GM18499 (cell line): ENCODE measurements at regions not wholly inside any gene's neighbourhood (a gene's known extent, or its start where the extent isn't known, plus 50 kb on each side); places are given as distances from the start of the nearest gene placed in this dataset.
"Not testable (repeated sequence)": the region's sequence is repeated elsewhere in the genome, so short reads cannot be mapped to it uniquely, and the experiment has no call there.

Experiments used
- ATAC-seq: cut with Tn5 transposase; IDR thresholded peaks from one replicate; pipeline ENCODE4 v1.9.1; 2021; ENCODE audit warnings: moderate number of reproducible peaks; ENCODE audit not compliant: insufficient read depth, unreplicated experiment

DNA sequence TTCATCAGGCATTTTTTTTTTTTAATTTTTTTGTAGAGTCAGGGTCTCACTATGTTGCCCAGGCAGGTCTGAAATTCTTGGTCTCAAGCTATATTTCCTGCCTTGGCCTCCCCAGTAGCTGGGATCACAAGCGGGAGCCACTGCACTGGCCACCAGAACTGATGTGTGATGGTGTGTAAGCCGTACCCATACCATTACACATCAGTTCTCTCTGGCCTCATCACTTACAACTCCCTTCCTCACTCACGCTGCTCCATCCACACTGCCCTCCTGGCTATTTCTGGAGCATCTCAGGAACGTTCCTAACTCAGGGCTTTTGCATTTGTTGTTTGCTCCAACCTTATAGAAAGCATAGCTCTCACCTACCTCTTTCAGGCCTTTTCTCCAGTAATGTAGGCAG lies 834.5 kb upstream of the ID2 start:
- ATAC-seq, result no peak

DNA sequence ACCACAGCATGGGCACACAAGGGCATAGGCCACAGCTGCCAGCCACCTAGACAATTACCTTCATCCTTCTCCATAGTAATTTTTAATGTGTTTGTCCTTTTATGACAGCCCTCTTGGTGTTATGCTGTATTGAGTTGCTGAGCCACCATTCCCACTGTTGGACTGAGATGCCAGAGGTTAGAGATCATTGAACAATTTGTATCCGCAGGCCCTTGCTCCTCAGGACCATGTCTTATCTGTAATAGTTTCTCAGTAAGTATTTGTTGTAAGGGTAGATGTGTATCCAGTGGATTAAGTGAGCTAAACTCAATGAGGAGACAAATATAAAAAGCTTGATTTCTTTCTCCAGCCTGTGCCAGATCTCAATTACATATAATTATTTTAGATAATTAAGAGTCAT lies 832.8 kb upstream of the ID2 start:
- no peak for ATAC-seq

DNA sequence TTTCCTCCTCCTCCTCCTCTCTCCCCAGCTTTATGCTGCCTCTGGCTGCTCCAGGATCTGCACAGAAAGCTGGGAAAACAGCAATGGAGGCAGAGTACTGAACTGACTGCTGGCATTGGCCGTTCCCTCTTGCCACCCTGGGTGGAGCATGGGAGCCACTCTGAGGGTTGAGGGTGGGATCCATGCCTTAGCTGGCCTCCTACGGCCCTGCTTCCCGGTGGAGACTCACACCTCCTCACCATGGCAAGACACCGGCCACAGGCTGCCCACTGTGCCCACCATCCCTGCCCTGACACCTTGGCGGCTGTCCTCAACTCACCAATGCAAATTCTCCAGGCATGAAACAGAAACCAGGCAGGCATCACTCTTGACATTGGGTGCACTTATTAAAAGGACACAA lies 832.3 kb upstream of the ID2 start:
- no peak for ATAC-seq

DNA sequence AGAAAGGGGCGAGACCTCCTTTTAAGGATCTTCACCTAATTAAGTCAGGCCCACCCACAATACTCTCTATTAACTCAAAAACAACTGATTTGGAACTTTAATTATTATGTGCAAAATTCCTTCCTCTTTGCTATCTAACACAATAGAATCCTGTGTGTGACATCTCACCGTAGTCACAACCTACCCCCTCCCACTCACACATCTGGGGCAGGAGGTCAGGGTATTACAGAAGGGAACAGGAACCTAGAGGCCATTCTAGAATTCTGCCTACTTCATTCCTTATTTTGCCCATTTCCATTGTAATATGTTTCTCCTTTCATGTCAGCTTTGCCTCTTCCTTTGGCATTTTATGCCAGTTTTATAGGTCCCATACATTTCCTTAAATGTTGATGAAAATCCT lies 829.3 kb upstream of the ID2 start:
- ATAC-seq, result no peak

DNA sequence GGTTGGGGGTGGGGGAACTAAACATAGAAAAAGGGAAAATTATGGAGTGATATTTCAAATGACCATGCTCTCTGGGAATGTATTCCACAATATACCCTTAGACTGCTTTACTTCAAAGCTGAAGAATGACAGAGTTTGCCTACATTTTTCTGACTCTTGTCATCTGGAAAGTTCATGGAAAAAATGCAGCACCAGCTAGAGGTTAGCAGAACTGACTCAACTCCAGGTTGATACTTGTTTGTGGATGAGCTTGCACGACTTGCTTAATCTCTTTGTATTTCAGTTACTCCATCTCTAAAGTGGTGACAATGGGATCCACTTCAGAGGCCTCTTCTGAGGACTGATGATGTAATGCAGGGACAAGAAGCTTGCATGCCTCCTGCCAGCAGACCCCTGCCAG lies 824.0 kb upstream of the ID2 start:
- no peak for ATAC-seq

DNA sequence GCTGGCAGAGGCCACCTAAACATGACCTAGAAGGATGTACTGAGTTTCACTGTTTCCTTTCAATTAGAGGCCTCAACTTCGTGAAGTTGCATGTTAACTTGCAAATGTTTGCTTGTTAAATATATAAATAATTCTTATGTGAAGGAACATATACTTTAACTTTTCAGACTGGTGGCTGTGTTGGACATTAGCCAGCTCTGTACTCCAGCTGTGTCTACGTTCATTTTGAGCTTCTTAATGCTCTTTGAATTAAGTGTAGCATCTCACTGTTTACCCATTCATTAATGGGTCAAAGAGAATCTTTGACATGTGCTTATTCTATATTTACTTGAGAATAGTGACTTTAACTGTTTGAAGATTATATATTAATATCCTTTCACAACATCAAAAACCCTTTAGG lies 823.2 kb upstream of the ID2 start:
- ATAC-seq, result no peak

DNA sequence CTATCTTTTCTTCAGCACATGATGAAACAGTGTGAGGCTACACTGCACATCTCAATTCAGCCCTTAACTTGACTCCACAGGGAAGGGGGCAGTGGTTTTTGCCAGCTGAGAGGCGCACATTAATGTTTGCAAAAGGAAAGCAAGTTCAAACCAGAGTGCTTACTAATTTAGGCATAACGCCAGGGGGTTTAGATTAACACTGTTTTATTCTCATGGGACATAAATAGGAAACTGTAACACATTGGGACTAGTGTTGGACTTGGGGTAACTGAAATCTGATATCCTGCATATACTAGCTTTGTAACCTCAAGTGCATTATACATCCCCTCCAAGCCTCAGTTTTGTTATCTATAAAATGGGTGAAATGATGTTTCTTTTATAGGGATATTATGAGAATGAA lies 821.2 kb upstream of the ID2 start:
- no peak for ATAC-seq

DNA sequence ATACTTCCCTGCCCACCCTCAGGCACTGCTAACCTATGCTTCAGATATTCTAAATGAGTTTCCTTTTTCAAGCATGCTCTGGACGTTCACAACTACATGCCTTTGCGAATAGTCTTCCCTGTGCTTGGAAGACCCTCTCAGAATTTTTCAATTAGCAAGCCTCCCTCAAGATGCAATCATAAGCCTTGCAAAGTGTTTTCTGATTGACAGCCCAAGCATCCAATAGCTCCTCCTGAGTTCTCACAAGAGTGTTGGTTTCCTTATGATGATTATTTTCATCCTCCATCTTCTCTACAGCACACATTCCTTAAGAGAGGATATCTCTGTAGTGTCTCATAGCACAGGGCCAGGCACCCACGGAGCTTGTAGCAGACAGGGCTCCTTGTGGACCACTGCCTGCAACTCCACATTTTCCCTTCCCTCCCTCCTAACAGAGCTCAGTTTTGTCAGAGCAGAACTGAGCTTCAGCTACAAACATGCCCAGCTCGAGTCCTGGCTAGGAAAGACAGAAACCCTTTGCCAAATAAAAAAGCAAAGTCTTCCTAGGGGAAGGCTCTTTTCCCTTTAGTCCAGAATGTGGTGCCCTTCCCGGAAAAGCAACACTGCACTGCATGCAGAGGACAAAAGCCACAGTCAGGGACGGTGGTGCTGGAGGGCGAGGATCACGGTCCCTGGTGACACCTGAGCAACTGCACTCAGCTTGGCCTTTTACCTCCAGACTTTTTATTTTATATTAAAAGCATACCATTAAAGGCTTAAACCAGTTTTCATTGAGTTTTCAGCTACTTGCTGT lies 819.8 kb upstream of the ID2 start:
- no peak for ATAC-seq

DNA sequence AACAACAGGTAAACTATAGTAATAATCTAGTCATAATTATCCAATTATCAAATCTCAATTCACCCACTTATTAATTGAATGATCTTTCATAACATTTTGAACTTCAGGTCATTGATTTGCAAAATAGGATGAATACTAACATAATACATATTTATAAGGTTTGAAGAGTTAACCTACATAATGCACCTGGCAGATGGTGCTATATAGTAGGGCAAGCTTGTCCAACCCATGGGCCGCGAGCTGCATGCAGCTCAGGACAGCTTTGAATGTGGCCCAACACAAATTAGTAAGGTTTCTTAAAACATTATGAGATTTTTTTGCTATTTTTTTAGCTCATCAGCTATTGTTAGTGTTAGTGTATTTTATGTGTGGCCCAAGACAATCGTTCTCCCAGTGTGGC lies 815.8 kb upstream of the ID2 start:
- no peak for ATAC-seq

DNA sequence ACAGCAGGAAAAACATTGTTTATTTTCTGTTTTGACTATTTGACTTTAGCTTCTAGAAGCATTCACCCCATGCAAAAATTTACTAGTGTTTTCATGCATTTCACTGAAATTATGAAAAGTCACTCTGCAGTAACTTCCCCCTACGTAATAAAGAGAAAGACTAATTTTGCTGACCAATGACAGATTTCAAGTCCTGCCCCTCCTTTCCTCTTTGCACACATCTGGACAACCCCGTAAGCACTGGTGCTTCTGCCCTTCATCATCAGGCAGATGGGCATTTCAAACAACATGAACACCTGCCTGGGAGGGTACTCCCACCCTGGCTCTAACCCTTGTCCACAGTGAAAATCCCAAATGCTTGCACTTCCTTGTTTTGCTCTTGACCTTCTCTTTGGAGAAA lies 815.0 kb upstream of the ID2 start:
- ATAC-seq, result no peak

DNA sequence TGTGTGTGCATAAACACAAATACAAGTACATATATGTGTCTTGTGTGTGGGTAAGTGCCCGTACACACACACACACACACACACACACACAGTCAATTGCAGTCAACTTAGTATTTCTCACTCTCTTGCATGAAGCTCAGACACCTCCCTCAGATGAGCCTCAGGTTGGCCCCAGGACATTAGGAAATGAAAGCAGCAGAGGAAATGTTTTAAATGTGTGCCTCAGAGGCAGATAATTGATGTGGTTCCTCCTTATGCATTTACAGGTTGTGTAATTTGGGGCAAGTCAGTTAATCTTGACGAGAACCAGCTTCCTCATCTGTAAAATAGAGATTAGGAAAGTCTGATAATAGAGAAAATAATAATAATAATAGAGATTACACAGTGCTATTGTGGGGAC lies 814.0 kb upstream of the ID2 start:
- no peak for ATAC-seq

DNA sequence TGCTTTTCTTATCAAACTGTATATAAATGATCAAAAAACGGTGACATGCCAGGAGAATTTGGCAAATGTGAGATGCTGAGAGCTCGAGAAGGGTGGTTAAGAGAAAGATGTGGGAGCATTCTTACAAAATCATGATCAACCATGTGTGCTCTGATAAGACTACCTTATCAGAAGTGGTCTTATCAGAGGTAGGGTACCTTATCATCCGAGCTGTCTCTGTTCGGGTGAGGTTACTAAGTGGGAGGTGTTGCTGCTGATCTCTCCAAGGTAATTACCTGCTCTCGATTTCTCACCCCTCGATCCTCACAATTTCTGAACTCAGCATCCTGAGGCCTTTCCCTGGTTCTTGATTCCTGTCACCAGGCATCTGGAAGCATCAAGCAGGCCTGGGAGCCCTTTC lies 813.0 kb upstream of the ID2 start:
- no peak for ATAC-seq

DNA sequence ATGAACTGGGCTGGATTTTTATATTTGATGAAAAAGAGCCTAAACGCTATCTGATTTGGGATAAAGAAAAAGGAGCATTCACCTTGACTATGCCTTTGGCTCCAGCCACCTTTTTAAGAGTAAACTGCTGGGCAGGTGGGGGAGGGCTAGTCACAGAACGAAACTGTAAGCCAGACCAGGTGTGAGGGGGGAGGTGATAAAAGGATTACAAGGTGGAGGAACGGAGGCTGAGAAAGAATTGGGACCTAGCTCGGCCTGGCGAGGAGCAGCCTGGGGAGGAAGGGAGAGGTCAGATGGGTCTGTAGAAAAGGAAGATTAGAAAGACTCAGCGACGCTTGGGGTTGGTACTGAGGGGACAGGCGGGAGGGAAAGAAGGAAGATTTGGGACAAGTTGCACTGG lies 805.4 kb upstream of the ID2 start:
- not testable (repeated sequence) for ATAC-seq

DNA sequence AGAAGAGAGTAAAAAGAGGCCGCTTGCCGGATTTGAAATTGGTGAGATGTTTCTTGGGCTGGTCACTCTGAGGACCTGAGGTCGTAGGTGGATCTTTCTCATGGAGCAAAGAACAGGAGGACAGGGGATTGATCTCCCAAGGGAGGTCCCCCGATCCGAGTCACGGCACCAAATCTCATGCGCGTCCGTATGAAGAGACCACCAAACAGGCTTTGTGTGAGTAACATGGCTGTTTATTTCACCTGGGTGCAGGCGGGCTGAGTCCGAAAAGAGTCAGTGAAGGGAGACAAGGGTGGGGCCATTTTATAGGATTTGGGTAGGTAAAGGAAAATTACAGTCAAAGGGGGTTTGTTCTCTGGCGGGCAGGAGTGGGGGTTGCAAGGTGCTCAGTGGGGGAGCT lies 803.6 kb upstream of the ID2 start:
- ATAC-seq, result not testable (repeated sequence)

DNA sequence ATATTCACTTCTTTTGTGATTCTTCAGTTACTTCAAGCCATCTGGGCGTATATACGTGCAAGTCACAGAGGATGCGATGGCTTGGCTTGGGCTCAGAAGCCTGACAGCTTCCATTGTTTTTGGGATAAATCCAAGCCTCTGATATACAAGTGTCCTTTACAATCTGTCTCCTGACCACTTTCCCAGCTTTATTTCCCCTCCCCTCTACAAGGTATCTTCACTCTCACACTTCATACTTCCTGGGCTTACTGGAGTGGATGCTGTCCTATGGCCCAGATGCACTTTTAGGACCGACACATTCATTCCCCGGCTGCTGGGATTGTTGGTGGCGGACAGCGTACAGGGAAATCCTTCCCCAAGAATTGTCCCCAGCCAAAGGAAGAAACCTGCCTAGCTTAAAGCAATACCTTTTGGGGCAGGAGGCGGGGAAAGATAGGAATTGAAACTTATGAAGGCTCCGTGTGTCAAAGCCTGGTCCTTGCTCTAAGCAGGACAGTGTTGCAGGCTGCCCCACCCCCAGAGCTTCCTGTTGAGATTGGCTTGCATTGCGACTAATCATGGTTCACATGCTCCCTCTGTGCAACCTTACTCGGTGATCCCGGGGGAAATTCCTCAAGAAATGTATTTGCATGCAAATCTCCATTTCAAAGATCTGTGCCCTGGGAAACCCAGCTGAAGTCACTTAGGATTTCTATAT lies 802.9 kb upstream of the ID2 start:
- no peak for ATAC-seq

DNA sequence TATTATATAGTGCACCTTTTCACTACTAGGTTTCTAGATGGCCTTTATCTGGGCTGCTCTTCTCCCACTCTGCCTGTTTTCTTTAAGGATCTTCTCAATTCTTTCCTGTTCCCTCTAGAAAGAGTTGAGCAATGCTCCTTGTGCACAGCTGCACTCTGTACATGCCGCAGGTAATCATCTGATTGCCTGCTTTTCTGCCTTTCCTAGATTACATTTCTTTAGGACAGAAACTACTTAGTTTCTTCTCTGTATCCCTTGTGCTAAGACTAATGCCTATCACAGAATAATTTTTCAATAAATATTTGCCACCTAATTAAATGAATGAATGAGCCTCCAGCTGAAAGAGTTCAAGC lies 802.4 kb upstream of the ID2 start:
- ATAC-seq, result no peak

DNA sequence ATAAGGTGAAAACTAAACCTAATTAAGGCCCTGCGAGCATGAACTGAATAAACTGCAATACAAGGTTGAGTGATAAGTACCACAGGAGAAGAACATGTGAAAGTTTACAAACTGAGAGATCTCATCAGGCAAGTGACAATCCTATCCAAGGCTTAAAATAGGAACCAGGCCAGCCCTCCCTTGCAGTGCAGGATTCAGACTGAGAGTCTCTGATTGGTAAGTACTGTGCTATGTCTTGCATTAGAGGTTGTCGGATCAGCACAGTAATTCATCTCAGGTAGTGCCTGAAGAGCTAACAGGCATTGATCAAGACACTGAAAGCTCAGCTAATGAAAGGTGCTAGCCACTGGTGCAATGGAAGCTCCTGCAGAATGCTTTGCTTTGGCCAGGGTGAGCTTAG lies 801.7 kb upstream of the ID2 start:
- no peak for ATAC-seq

DNA sequence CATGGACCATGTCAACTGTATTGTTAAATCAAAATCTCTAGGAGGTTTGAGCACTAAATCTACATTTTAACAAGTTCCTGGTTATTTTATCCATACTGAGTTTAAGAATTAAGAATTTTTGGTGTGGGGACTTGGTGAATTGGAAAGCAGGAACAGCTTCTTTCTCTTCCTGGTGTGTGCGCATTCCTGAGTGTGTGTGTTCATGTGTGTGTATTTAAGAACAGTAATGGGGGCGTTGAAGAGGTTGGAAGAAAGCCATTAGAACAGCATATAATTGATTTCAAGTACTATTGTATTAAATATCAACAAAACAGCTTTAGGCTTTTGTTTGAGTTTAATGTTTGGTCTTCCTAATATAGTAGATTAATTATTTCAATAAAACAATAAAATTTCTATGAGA lies 801.3 kb upstream of the ID2 start:
- ATAC-seq, result no peak

DNA sequence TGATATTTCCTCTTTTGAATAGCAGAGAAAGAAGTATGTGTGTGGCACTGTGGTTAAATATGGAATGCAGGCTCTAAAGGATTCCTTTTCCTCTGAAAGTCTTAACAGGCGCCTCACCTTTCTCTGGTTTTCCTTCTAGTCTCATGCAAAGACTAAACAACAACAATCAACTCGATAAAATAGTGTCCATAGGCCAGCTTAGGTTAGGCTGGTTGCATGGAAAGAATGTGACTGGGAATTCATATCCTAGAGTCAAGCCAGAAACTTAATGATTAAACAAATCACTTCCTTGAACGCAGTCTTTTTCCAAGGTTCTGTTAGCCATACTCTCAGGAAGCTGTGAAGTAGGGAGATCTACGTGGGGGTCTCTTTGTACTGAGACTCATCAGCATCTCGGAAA lies 800.8 kb upstream of the ID2 start:
- ATAC-seq, result no peak

DNA sequence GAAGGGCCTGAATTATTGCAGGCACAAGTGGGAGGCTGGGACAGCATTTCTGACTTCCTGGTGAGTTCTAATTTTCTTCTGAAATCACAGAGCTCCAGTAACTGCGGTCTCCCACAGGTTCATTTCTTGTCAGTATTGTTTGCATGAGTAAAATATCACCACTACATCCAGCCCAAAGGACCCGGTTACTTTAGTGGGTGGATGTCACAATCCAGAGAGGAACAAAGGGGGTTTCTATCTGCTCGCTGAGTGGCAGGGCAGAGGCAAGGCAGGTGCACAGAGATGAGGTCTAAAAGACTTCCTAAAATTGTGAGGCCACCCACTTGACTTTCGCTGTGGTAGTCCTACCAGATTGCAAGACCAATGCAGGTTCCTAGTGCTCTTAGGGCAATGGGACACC lies 800.4 kb upstream of the ID2 start:
- no peak for ATAC-seq

DNA sequence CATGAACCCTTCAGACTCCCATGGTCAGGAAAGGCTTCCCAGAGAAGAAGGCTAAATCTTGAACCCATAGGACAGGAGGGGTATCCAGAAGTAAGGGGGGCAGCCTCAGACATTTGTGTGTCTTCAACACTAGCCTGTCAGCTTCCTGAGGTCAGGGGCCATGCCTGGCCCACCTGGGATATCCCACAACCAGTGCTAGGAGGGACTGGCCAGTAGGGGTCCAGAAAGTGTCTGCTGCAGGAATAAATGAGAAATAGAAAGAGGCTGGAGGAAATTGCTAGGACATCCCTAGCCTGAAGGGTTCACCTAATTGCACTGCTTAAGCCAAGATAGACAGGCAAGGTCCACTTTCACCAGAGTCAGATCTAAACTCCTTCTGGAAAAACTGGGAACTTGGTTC lies 799.6 kb upstream of the ID2 start:
- no peak for ATAC-seq

DNA sequence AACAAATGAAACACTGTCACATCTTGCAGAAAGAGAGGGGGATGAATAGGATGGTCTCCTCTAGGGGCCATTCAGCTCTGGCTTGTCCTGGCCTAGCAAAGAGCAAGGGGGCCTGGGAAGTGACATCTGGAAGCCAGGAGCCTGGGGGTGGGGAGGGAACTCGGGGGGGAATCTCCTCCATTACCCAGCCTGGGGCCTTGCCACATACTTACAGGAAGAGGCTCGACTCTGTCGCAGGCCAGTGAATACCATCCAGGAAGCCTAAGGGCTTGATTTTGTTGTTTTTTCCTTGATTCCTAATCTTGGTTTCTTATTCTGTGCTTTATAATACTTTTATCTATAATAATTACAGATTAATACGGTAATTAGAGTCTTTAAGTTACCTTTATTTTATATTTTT lies 797.5 kb upstream of the ID2 start:
- no peak for ATAC-seq
